C4-2B (cell line): ENCODE measurements at regions not wholly inside any gene's neighbourhood (a gene's known extent, or its start where the extent isn't known, plus 50 kb on each side); places are given as distances from the start of the nearest gene placed in this dataset.

Source experiments
- H3K27ac ChIP-seq: fragments of 450-650 bp; 2 replicates; pipeline ENCODE4 v1.5.1; 2017
- CTCF ChIP-seq: fragments of 450-650 bp; conservative IDR thresholded peaks from 2 replicates; pipeline ENCODE4 v1.5.1; 2017; ENCODE audit warnings: mild to moderate bottlenecking
- ZFX ChIP-seq: fragments of 450-650 bp; IDR thresholded peaks from 2 replicates; pipeline ENCODE4 v1.6.1; 2017

- TF ChIP-seq ZFX (no peak), CTCF (no peak)
- H3K27ac ChIP-seq: no peak overlapping the region
Measured at GRCh38 chr2:62339837-62340236, 143.9 kb downstream of the B3GNT2 start.

GRCh38 chr2:62339413-62339812 is 143.5 kb downstream of the B3GNT2 start:
- TF ChIP-seq ZFX: no peak
- TF ChIP-seq CTCF: no peak
- H3K27ac ChIP-seq: no peak overlapping the region

GRCh38 chr2:62338111-62338510 is 142.2 kb downstream of the B3GNT2 start:
- H3K27ac ChIP-seq: no peak overlapping the region
- TF ChIP-seq ZFX (no peak), CTCF (no peak)

GRCh38 chr2:62337403-62337802 is 141.5 kb downstream of the B3GNT2 start:
- H3K27ac ChIP-seq: no peak overlapping the region

GRCh38 chr2:62335612-62336011 is 139.7 kb downstream of the B3GNT2 start:
- TF ChIP-seq CTCF: no peak
- no peak for TF ChIP-seq ZFX
- no peak overlapping the region for H3K27ac ChIP-seq

More at GRCh38 chr2:62337403-62337802, 141.5 kb downstream of the B3GNT2 start:
- TF ChIP-seq ZFX: no peak
- TF ChIP-seq CTCF: no peak

- H3K27ac ChIP-seq: no peak overlapping the region
- TF ChIP-seq ZFX (no peak), CTCF (no peak)
Measured at GRCh38 chr2:62334440-62335058, 138.6 kb downstream of the B3GNT2 start.

GRCh38 chr2:62334009-62334408 is 138.1 kb downstream of the B3GNT2 start:
- H3K27ac ChIP-seq: no peak overlapping the region
- TF ChIP-seq CTCF: no peak
- no peak for TF ChIP-seq ZFX
